H1 (cell line): ENCODE measurements at regions not wholly inside any gene's neighbourhood (a gene's known extent, or its start where the extent isn't known, plus 50 kb on each side); places are given as distances from the start of the nearest gene placed in this dataset.
A peak's percentile ranks its signal among the peaks of the same experiment; 100 is the strongest.

Experiments used
- CTCF ChIA-PET: fragments of 300-600 bp; sonication (Branson Sonifier 250); formaldehyde crosslinking; loops from one replicate; lab custom pipeline; 2021; ENCODE audit not compliant: partially characterized antibody; lab: Charles Lee
- POLR2A ChIA-PET: fragments of 300-600 bp; sonication (Branson Sonifier 250); formaldehyde crosslinking; loops from one replicate; lab custom pipeline; 2021; ENCODE audit warnings: inconsistent platforms; ENCODE audit not compliant: partially characterized antibody; lab: Charles Lee
- DNase-seq, 2 experiments: peaks; one replicate each; pipeline versions ENCODE4 v3.0.0 to v3.0.0-alpha.2; 2010 to 2022; ENCODE audit warnings: low spot score in 2 of 2, low read depth in 1 of 2, mixed read lengths in 1 of 2
- FAIRE-seq: peaks from 2 replicates; lab custom pipeline; 2011; peaks lifted over from hg19 to GRCh38; lab: Jason Lieb, UNC
- H2AFZ ChIP-seq: 2 replicates; pipeline ENCODE4 v1.8.1; 2012; ENCODE audit warnings: low read length, inconsistent platforms
- H2AK5ac ChIP-seq: 2 replicates; pipeline ENCODE4 v1.6.1; 2013; ENCODE audit warnings: low read depth, low read length
- H2BK120ac ChIP-seq: replicated peaks from 2 replicates; pipeline ENCODE3; 2013; ENCODE audit warnings: low read depth, low read length, inconsistent platforms
- H2BK12ac ChIP-seq: 2 replicates; pipeline ENCODE4 v1.6.1; 2013; ENCODE audit warnings: low read depth, low read length
- H2BK15ac ChIP-seq: 2 replicates; pipeline ENCODE4 v1.6.1; 2013; ENCODE audit warnings: low read length
- H2BK20ac ChIP-seq: 2 replicates; pipeline ENCODE4 v1.6.1; 2013; ENCODE audit warnings: low read length
- H2BK5ac ChIP-seq: 2 replicates; pipeline ENCODE4 v1.6.1; 2013; ENCODE audit warnings: low read depth, low read length
- H3K14ac ChIP-seq: 2 replicates; pipeline ENCODE4 v1.6.1; 2013; ENCODE audit warnings: inconsistent platforms; ENCODE audit not compliant: insufficient read length
- H3K18ac ChIP-seq: 2 replicates; pipeline ENCODE4 v1.6.1; 2013; ENCODE audit warnings: low read length; ENCODE audit errors: extremely low read depth
- H3K23ac ChIP-seq: 2 replicates; pipeline ENCODE4 v1.6.1; 2013; ENCODE audit warnings: inconsistent platforms; ENCODE audit not compliant: insufficient read length
- H3K23me2 ChIP-seq: 2 replicates; pipeline ENCODE4 v1.6.1; 2013; ENCODE audit warnings: low read depth, low read length
- H3K27ac ChIP-seq: 2 replicates; pipeline ENCODE4 v1.6.1; 2011; ENCODE audit warnings: low read depth, low read length, inconsistent platforms
- H3K27me3 ChIP-seq, 4 experiments: replicated peaks in 1 of 4; 1 replicate in 1 of 4; 2 replicates in 3 of 4; pipeline versions ENCODE4 v1.6.1 to v1.8.1; 2011 to 2013; ENCODE audit warnings: low read length in 3 of 4, mild to moderate bottlenecking in 3 of 4, inconsistent platforms in 2 of 4, mixed read lengths in 2 of 4, moderate library complexity in 1 of 4; ENCODE audit not compliant: control insufficient read depth in 3 of 4, insufficient read depth in 3 of 4; ENCODE audit errors: extremely low read depth in 1 of 4
- H3K36me3 ChIP-seq, 4 experiments: 2 replicates each; pipeline versions ENCODE4 v1.6.1 to v1.8.1; 2011 to 2013; ENCODE audit warnings: mild to moderate bottlenecking in 4 of 4, low read length in 3 of 4, moderate library complexity in 2 of 4, control low read depth in 1 of 4, inconsistent platforms in 1 of 4; ENCODE audit not compliant: insufficient read depth in 4 of 4, control insufficient read depth in 2 of 4
- H3K4ac ChIP-seq: replicated peaks from 2 replicates; pipeline ENCODE3; 2013; ENCODE audit warnings: low read length, low read depth, mixed read lengths, inconsistent platforms; ENCODE audit not compliant: insufficient read length
- H3K4me1 ChIP-seq, 4 experiments: replicated peaks in 1 of 4; 1 replicate in 1 of 4; 2 replicates in 3 of 4; pipeline versions ENCODE4 v1.6.1 to v1.8.1; 2011 to 2013; ENCODE audit warnings: low read length in 3 of 4, inconsistent platforms in 2 of 4, mixed read lengths in 1 of 4; ENCODE audit not compliant: insufficient read depth in 4 of 4, control insufficient read depth in 3 of 4
- H3K4me2 ChIP-seq, 2 experiments: 2 replicates each; pipeline versions ENCODE4 v1.6.1 to v1.8.1; 2011 to 2013; ENCODE audit warnings: low read depth in 2 of 2, low read length in 2 of 2, control low read depth in 1 of 2, inconsistent platforms in 1 of 2, mild to moderate bottlenecking in 1 of 2; ENCODE audit not compliant: insufficient read depth in 1 of 2
- H3K4me3 ChIP-seq, 4 experiments: fragments of 200-600, 300-600 bp in 1 of 4; sonication (generic), shearing (Covaris generic), sonication (Bioruptor Twin) in 1 of 4; 2 replicates each; pipeline versions ENCODE4 v1.5.1 to v1.8.1; 2011 to 2016; ENCODE audit warnings: low read length in 4 of 4, low read depth in 3 of 4, control low read depth in 2 of 4, inconsistent platforms in 2 of 4, mild to moderate bottlenecking in 2 of 4, mixed read lengths in 1 of 4, moderate library complexity in 1 of 4; ENCODE audit not compliant: insufficient read depth in 2 of 4; ENCODE audit errors: extremely low read depth in 1 of 4
- H3K56ac ChIP-seq: replicated peaks from 2 replicates; pipeline ENCODE3; 2013; ENCODE audit warnings: low read depth, mild to moderate bottlenecking, mixed read lengths, low read length, inconsistent platforms; ENCODE audit not compliant: insufficient read length
- H3K79me1 ChIP-seq: 2 replicates; pipeline ENCODE4 v1.6.1; 2013; ENCODE audit warnings: low read depth, low read length, control low read depth
- H3K79me2 ChIP-seq, 2 experiments: 2 replicates each; pipeline versions ENCODE4 v1.6.1 to v1.8.1; 2012 to 2013; ENCODE audit warnings: low read length in 2 of 2, mild to moderate bottlenecking in 2 of 2, inconsistent platforms in 1 of 2; ENCODE audit not compliant: insufficient read depth in 2 of 2, control insufficient read depth in 1 of 2
- H3K9ac ChIP-seq, 4 experiments: replicated peaks in 1 of 4; 1 replicate in 1 of 4; 2 replicates in 3 of 4; pipeline versions ENCODE4 v1.6.1 to v1.8.1; 2011 to 2013; ENCODE audit warnings: low read depth in 3 of 4, low read length in 3 of 4, control low read depth in 2 of 4, mild to moderate bottlenecking in 2 of 4, moderate library complexity in 2 of 4, inconsistent platforms in 1 of 4; ENCODE audit errors: extremely low read depth in 1 of 4
- H3K9me3 ChIP-seq, 2 experiments: 2 replicates each; pipeline versions ENCODE4 v1.6.1 to v1.8.1; 2012 to 2013; ENCODE audit warnings: mild to moderate bottlenecking in 2 of 2, moderate library complexity in 2 of 2, control low read depth in 1 of 2, inconsistent platforms in 1 of 2, low read depth in 1 of 2, low read length in 1 of 2, mixed read lengths in 1 of 2; ENCODE audit not compliant: insufficient read depth in 2 of 2
- H4K20me1 ChIP-seq, 2 experiments: replicated peaks in 1 of 2; 2 replicates each; pipeline versions ENCODE3 to v1.8.1; 2011 to 2013; ENCODE audit warnings: inconsistent platforms in 2 of 2, low read length in 2 of 2, mild to moderate bottlenecking in 1 of 2; ENCODE audit not compliant: insufficient read depth in 2 of 2, control insufficient read depth in 1 of 2
- H4K5ac ChIP-seq: 2 replicates; pipeline ENCODE4 v1.6.1; 2013; ENCODE audit warnings: low read length, low read depth, mixed read lengths, inconsistent platforms; ENCODE audit not compliant: insufficient read length
- H4K8ac ChIP-seq: 2 replicates; pipeline ENCODE4 v1.8.0; 2013; ENCODE audit warnings: mild to moderate bottlenecking, moderate library complexity, low read length, inconsistent platforms; ENCODE audit not compliant: insufficient read depth; ENCODE audit errors: extremely low read depth
- H4K91ac ChIP-seq: replicated peaks from 2 replicates; pipeline ENCODE3; 2013; ENCODE audit warnings: low read length, mixed read lengths, inconsistent platforms; ENCODE audit not compliant: insufficient read length
- KDM4A ChIP-seq: IDR thresholded peaks from one replicate; pipeline ENCODE4 v1.7.1; 2012; ENCODE audit warnings: low read depth, mild to moderate bottlenecking, moderate library complexity, low read length, inconsistent platforms; ENCODE audit not compliant: severe bottlenecking
- WGBS, 2 experiments: shearing (Covaris generic) in 1 of 2; methylation state at CpG; one replicate each; pipeline versions ENCODE4 v1.1.6 to v1.1.7; 2013 to 2015; ENCODE audit warnings: low lambda C conversion rate in 2 of 2, mixed read lengths in 2 of 2, inconsistent platforms in 1 of 2, low coverage in 1 of 2, missing lambda C conversion rate in 1 of 2; ENCODE audit not compliant: insufficient replicate concordance in 2 of 2, insufficient coverage in 1 of 2, insufficient read length in 1 of 2; ENCODE audit errors: extremely low coverage in 1 of 2, missing lambda C conversion rate in 1 of 2; 5-methylcytosine and 5-hydroxymethylcytosine counted together

GRCh38 chr12:89103831-89104230, 248.5 kb downstream of the DUSP6 start:
- H3K9me3 ChIP-seq: no peaks in the 10 kb centered on the region
- no peak overlapping the region for H2BK15ac ChIP-seq
- WGBS, 2 experiments: 75% methylated on average over 5 of the region's 5 CpGs; no CpG with 5 or more reads in 1 of the 2 experiments
- ChIA-PET CTCF (no interaction called here), POLR2A (interaction anchor here (1.1 kb wide), 1 partner anchor 248 kb away, joined by 4 read pairs; the partner anchor contains the start of gene DUSP6)
- H3K79me1 ChIP-seq: no peaks in the 10 kb centered on the region
- no peak overlapping the region for H2BK5ac ChIP-seq
- no peak overlapping the region for H3K4me2 ChIP-seq
- H3K4me1 ChIP-seq: peaks cover 3 to 22% (median 12%) of the 10 kb centered on the region in 4 experiments; a peak in 6 of 7 replicates
- no peaks in the 10 kb centered on the region for H3K79me2 ChIP-seq
- no peak overlapping the region for H3K23ac ChIP-seq
- no peak overlapping the region for H3K18ac ChIP-seq
- H2BK120ac ChIP-seq: no peak overlapping the region
- H2AFZ ChIP-seq: no peak overlapping the region
- H4K20me1 ChIP-seq: no peaks in the 10 kb centered on the region
- no peak overlapping the region for H3K9ac ChIP-seq
- FAIRE-seq (no peak), DNase-seq (no peak)
- H3K14ac ChIP-seq: no peak overlapping the region
- H3K36me3 ChIP-seq: no peaks in the 10 kb centered on the region
- H2AK5ac ChIP-seq: no peak overlapping the region
- no peaks in the 10 kb centered on the region for H3K23me2 ChIP-seq
- H3K56ac ChIP-seq: no peak overlapping the region
- no peak overlapping the region for H3K4ac ChIP-seq
- H2BK12ac ChIP-seq: no peak overlapping the region
- no peaks in the 10 kb centered on the region for H3K27me3 ChIP-seq
- no peak overlapping the region for H4K8ac ChIP-seq
- no peak overlapping the region for H3K27ac ChIP-seq
- no peak overlapping the region for H3K4me3 ChIP-seq
- H2BK20ac ChIP-seq: peak overlapping the region; percentile 55; the same call in 1 of the 2 replicates
- H4K5ac ChIP-seq: no peak overlapping the region
- no peak overlapping the region for H4K91ac ChIP-seq
- TF ChIP-seq KDM4A: no peak
